ENCODE measurements at regions not wholly inside any gene's neighbourhood (a gene's known extent, or its start where the extent isn't known, plus 50 kb on each side); places are given as distances from the start of the nearest gene placed in this dataset.
A peak's percentile ranks its signal among the peaks of the same experiment; 100 is the strongest.

DNA sequence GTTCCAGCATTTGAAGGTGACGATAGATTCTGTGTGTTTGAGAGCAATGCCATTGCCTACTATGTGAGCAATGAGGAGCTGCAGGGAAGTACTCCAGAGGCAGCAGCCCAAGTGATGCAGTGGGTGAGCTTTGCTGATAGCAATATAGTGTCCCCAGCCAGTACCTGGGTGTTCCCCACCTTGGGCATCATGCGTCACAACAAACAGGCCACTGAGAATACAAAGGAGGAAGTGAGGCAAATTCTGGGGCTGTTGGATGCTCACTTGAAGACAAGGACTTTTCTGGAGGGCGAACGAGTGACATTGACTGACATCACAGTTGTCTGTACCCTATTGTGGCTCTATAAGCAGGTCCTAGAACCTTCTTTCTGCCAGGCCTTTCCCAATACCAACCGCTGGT lies 142.0 kb downstream of the PLS3 start:
- Histone ChIP-seq H3K27ac (ENCODE audit: low read depth, low read length) (no peak overlapping the region), H2AFZ (ENCODE audit: low read length) (no peak overlapping the region), H3K9me3 (ENCODE audit: low read depth, low read length) (no peaks in the 10 kb centered on the region), H3K27me3 (ENCODE audit: insufficient read depth, low read length) (peaks cover 3% of the 10 kb centered on the region), H3K4me3 (ENCODE audit: insufficient read depth, low read length) (no peak overlapping the region), H3K36me3 (ENCODE audit: insufficient read depth, low read length) (no peaks in the 10 kb centered on the region), H3K4me1 (ENCODE audit: insufficient read depth, low read length) (no peaks in the 10 kb centered on the region), H4K20me1 (ENCODE audit: insufficient read depth, low read length) (no peaks in the 10 kb centered on the region), H3K4me2 (ENCODE audit: insufficient read depth, low read length) (no peak overlapping the region), H3K79me2 (ENCODE audit: insufficient read depth, low read length) (no peaks in the 10 kb centered on the region)
- TF ChIP-seq, protein P1, sequence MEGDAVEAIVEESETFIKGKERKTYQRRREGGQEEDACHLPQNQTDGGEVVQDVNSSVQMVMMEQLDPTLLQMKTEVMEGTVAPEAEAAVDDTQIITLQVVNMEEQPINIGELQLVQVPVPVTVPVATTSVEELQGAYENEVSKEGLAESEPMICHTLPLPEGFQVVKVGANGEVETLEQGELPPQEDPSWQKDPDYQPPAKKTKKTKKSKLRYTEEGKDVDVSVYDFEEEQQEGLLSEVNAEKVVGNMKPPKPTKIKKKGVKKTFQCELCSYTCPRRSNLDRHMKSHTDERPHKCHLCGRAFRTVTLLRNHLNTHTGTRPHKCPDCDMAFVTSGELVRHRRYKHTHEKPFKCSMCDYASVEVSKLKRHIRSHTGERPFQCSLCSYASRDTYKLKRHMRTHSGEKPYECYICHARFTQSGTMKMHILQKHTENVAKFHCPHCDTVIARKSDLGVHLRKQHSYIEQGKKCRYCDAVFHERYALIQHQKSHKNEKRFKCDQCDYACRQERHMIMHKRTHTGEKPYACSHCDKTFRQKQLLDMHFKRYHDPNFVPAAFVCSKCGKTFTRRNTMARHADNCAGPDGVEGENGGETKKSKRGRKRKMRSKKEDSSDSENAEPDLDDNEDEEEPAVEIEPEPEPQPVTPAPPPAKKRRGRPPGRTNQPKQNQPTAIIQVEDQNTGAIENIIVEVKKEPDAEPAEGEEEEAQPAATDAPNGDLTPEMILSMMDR (IDR thresholded peaks at IDR 0.05; ENCODE audit: extremely low read depth, low read depth, low read length), result no peak
- no peak for DNase-seq (ENCODE audit: insufficient read length, low spot score, missing footprints)

DNA sequence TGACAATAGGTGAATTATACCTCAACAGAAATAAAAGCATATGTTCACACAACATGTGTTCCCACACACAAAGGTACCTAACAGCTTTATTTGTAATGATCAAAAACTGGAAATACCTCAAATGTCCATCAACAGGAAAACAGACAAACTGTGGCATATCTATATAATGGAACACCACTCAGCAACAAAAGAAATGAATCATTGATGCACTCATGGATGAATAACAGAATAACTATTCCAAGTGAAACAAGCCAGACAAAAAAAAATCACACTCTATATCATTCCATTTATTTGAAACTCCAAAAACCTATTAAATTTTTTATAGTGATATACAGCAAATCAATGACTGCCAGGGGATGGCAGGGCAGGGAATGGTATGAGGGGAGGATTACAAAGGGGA lies 148.1 kb downstream of the PLS3 start:
- no peak for DNase-seq (ENCODE audit: insufficient read length, low spot score, missing footprints)
- Histone ChIP-seq H3K9me3 (ENCODE audit: low read depth, low read length) (no peaks in the 10 kb centered on the region), H3K4me3 (ENCODE audit: insufficient read depth, low read length) (no peak overlapping the region), H3K36me3 (ENCODE audit: insufficient read depth, low read length) (no peaks in the 10 kb centered on the region), H3K79me2 (ENCODE audit: insufficient read depth, low read length) (no peaks in the 10 kb centered on the region), H2AFZ (ENCODE audit: low read length) (no peak overlapping the region), H3K27me3 (ENCODE audit: insufficient read depth, low read length) (peaks cover 17% of the 10 kb centered on the region), H3K4me2 (ENCODE audit: insufficient read depth, low read length) (no peak overlapping the region), H4K20me1 (ENCODE audit: insufficient read depth, low read length) (no peaks in the 10 kb centered on the region), H3K27ac (ENCODE audit: low read depth, low read length) (no peak overlapping the region), H3K4me1 (ENCODE audit: insufficient read depth, low read length) (no peaks in the 10 kb centered on the region)
- TF ChIP-seq, protein P1 (IDR thresholded peaks at IDR 0.05; ENCODE audit: extremely low read depth, low read depth, low read length), result no peak

DNA sequence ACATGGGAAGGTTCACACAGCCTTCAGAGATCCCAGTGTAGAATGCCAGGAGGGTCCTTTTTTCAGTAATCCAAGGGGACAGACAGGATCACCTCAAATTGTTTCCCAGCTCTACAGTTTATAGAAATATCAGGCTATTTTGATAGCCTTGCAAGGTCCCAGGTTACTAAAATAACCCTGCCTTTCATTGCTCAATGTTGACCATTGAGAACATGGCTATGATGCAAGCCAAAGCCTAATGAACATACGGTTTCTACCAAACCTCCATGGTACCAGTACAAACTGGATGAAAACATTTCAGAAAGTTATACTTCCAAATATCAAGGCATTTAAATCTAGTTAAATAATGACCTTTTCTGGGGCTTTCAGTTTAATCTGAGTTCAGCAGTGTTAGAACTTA lies 151.5 kb downstream of the PLS3 start:
- Histone ChIP-seq H3K4me1 (ENCODE audit: insufficient read depth, low read length) (no peaks in the 10 kb centered on the region), H3K9me3 (ENCODE audit: low read depth, low read length) (no peaks in the 10 kb centered on the region), H3K27me3 (ENCODE audit: insufficient read depth, low read length) (peaks cover 15% of the 10 kb centered on the region), H4K20me1 (ENCODE audit: insufficient read depth, low read length) (no peaks in the 10 kb centered on the region), H3K79me2 (ENCODE audit: insufficient read depth, low read length) (no peaks in the 10 kb centered on the region), H3K27ac (ENCODE audit: low read depth, low read length) (no peak overlapping the region), H3K36me3 (ENCODE audit: insufficient read depth, low read length) (no peaks in the 10 kb centered on the region), H3K4me2 (ENCODE audit: insufficient read depth, low read length) (no peak overlapping the region), H3K4me3 (ENCODE audit: insufficient read depth, low read length) (no peak overlapping the region), H2AFZ (ENCODE audit: low read length) (no peak overlapping the region)
- TF ChIP-seq, protein P1 (IDR thresholded peaks at IDR 0.05; ENCODE audit: extremely low read depth, low read depth, low read length), result no peak
- no peak for DNase-seq (ENCODE audit: insufficient read length, low spot score, missing footprints)

DNA sequence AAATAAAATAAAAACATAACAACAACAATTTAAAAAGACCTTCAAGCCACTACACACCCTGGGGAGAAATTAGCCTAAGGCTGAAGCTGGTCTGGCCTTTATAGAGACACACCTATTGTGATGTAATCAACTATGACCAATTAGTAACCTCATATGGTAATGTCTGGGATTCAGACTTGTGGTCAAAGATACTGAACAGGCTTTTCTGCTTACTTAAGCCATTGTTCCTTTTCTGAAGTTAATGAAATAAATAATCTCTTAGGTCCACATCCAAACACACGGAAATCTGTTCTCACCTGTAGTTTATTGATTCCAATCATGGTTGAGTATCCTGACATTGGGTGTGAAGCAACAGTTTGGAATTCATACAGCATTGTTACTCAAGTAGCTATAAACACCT lies 152.5 kb downstream of the PLS3 start:
- H3K9me3 ChIP-seq (ENCODE audit: low read depth, low read length), result no peaks in the 10 kb centered on the region
- H3K4me1 ChIP-seq (ENCODE audit: insufficient read depth, low read length), result no peaks in the 10 kb centered on the region
- H3K4me2 ChIP-seq (ENCODE audit: insufficient read depth, low read length), result no peak overlapping the region
- DNase-seq (ENCODE audit: insufficient read length, low spot score, missing footprints), result peak; percentile 41
- H3K36me3 ChIP-seq (ENCODE audit: insufficient read depth, low read length), result no peaks in the 10 kb centered on the region
- peaks cover 15% of the 10 kb centered on the region for H3K27me3 ChIP-seq (ENCODE audit: insufficient read depth, low read length)
- no peaks in the 10 kb centered on the region for H4K20me1 ChIP-seq (ENCODE audit: insufficient read depth, low read length)
- no peak overlapping the region for H3K27ac ChIP-seq (ENCODE audit: low read depth, low read length)
- TF ChIP-seq, protein P1 (IDR thresholded peaks at IDR 0.05; ENCODE audit: extremely low read depth, low read depth, low read length), result no peak
- H2AFZ ChIP-seq (ENCODE audit: low read length), result no peak overlapping the region
- no peak overlapping the region for H3K4me3 ChIP-seq (ENCODE audit: insufficient read depth, low read length)
- no peaks in the 10 kb centered on the region for H3K79me2 ChIP-seq (ENCODE audit: insufficient read depth, low read length)

Measured in osteoblast (primary cell).